ENCODE measurements at regions not wholly inside any gene's neighbourhood (a gene's known extent, or its start where the extent isn't known, plus 50 kb on each side); places are given as distances from the start of the nearest gene placed in this dataset.
"Not testable (repeated sequence)": the region's sequence is repeated elsewhere in the genome, so short reads cannot be mapped to it uniquely, and the experiment has no call there.

DNA sequence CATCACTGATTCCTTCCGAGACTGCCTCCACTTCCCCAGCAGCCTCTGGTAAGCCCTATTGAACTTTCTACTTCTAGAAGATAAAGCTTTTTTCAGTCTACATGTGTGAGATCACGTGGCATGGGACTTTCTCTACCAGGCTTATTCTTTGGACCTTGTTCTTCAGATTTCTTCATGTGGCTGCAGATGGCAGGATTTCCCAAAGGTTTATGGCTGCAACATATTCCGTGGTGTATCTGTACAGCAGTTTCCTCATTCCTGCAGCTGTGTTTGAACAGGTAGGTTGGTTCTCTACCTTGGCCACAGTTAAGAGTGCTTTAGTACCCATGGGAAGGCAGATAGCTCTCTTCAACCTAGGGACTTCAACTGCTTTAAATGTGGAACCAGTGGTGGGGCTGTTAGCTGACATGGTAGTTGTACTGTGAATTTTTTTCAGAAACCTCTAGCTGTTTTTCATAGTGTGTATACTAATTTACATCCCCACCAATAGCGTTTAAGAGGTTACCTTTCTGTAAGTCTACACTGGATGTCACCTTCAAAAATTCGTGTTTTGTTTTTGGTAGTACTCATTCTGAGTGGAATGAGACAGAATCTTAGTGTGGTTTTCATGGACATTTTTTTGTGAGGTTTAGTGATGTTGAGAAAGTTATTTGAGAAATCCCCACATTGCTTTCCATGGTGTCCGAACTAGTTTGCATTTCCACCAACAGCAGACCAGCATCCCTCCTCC lies 158.6 kb downstream of the CCDC74A start:
- H3K9me3 ChIP-seq (replicated peaks); H3K27ac ChIP-seq (replicated peaks); DNase-seq; H3K27me3 ChIP-seq (ENCODE audit: low read depth); intact Hi-C loops (cut with micrococcal nuclease); H3K4me3 ChIP-seq: not testable (repeated sequence)
- peaks cover 12% of the 10 kb centered on the region for H3K36me3 ChIP-seq
- peaks cover 12% of the 10 kb centered on the region for H3K4me1 ChIP-seq

DNA sequence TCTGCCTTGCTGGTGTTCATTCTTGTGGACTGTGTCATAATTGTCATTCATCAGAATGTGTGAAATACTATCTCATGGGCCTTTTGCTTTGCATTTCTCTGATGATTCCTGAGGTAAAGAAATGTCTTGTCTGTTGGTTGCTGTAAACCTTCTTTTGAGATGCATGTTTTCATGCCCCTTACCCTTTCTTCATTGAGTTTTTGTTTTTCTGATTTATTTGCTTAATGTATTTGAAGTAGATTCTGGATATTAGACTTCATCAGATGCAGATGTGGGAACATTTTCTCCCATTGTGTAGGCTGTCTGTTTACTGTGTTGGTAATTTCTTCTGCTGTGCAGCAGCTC lies 159.2 kb downstream of the CCDC74A start:
- H3K27me3 ChIP-seq (ENCODE audit: low read depth); DNase-seq; H3K4me1 ChIP-seq; H3K9me3 ChIP-seq (replicated peaks); H3K4me3 ChIP-seq; H3K27ac ChIP-seq (replicated peaks); intact Hi-C loops (cut with micrococcal nuclease): not testable (repeated sequence)
- H3K36me3 ChIP-seq: peaks cover 12% of the 10 kb centered on the region

DNA sequence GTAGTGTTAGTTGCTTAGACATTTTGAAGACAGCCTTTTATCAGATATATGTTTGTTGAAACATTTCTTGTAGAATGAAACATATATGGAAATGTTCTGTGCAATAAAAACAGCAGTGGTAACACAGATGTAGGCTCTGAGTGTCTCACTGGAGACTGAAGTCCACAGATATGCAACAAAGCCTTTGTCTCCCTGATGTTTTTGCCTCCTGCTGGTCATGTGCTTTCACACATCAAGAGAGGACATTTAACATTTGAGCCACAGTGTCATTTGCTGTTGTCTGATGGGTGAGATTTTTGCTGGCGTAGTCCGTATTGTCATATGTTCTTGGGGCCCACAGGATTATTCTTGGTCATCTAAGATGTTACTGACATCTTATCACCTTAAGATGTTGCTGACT lies 161.4 kb downstream of the CCDC74A start:
- H3K4me3 ChIP-seq; H3K27ac ChIP-seq (replicated peaks); H3K9me3 ChIP-seq (replicated peaks); intact Hi-C loops (cut with micrococcal nuclease); H3K27me3 ChIP-seq (ENCODE audit: low read depth); H3K4me1 ChIP-seq; DNase-seq: not testable (repeated sequence)
- H3K36me3 ChIP-seq: peaks cover 12% of the 10 kb centered on the region

GRCh38 chr2:131711268-131711667 lies 183.6 kb downstream of the CCDC74A start:
- H3K27ac ChIP-seq (replicated peaks); intact Hi-C loops (cut with micrococcal nuclease); H3K36me3 ChIP-seq; H3K4me3 ChIP-seq; H3K4me1 ChIP-seq; H3K9me3 ChIP-seq (replicated peaks); DNase-seq; H3K27me3 ChIP-seq (ENCODE audit: low read depth): not testable (repeated sequence)

DNA sequence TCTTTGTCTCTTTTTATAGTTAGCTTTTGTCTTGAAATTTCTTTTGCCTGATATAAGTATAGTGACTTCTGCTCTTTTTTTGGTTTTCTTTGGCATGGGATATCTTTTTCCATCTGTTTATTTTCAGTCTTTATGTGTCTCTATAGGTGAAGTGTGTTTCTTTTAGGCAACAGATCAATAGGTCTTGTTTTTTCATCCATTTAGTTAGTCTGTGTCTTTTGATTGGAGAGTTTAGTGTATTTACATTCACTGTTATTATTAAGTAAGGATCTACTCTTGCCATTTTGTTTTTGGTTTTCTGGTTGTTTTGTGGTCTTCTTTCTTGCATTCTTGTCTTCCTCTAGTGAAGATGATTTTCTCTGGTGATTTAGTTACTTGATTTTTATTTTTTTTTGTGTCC lies 190.2 kb downstream of the CCDC74A start:
- H3K36me3 ChIP-seq; H3K27me3 ChIP-seq (ENCODE audit: low read depth); H3K4me1 ChIP-seq; H3K27ac ChIP-seq (replicated peaks); DNase-seq; H3K4me3 ChIP-seq; intact Hi-C loops (cut with micrococcal nuclease); H3K9me3 ChIP-seq (replicated peaks): not testable (repeated sequence)

DNA sequence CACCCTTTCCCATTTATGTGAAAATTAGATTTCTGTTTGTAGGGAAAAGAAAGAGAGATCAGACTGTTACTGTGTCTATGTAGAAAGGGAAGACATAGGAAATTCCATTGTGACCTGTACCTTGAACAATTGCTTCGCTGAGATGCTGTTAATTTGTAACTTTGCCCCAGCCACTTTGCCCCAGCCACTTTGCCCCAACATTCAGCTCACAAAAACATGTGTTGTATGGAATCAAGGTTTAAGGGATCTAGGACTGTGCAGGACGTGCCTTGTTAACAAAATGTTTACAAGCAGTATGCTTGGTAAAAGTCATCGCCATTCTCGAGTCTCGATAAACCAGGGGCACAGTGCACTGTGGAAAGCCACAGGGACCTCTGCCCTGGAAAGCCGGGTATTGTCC lies 193.5 kb downstream of the CCDC74A start:
- DNase-seq; intact Hi-C loops (cut with micrococcal nuclease); H3K9me3 ChIP-seq (replicated peaks); H3K4me1 ChIP-seq; H3K27ac ChIP-seq (replicated peaks); H3K4me3 ChIP-seq; H3K36me3 ChIP-seq; H3K27me3 ChIP-seq (ENCODE audit: low read depth): not testable (repeated sequence)

GRCh38 chr2:131722256-131722655 lies 194.6 kb downstream of the CCDC74A start:
- DNase-seq; H3K4me1 ChIP-seq; H3K9me3 ChIP-seq (replicated peaks); intact Hi-C loops (cut with micrococcal nuclease); H3K27ac ChIP-seq (replicated peaks); H3K4me3 ChIP-seq; H3K36me3 ChIP-seq; H3K27me3 ChIP-seq (ENCODE audit: low read depth): not testable (repeated sequence)

- intact Hi-C loops (cut with micrococcal nuclease): no loop called here
- Histone ChIP-seq H3K9me3 (replicated peaks) (no peaks in the 10 kb centered on the region), H3K4me3 (peak overlapping the region; percentile 34), H3K4me1 (no peaks in the 10 kb centered on the region), H3K27ac (replicated peaks) (no peak overlapping the region), H3K27me3 (ENCODE audit: low read depth) (no peaks in the 10 kb centered on the region), H3K36me3 (no peaks in the 10 kb centered on the region)
- TF ChIP-seq, protein P1, sequence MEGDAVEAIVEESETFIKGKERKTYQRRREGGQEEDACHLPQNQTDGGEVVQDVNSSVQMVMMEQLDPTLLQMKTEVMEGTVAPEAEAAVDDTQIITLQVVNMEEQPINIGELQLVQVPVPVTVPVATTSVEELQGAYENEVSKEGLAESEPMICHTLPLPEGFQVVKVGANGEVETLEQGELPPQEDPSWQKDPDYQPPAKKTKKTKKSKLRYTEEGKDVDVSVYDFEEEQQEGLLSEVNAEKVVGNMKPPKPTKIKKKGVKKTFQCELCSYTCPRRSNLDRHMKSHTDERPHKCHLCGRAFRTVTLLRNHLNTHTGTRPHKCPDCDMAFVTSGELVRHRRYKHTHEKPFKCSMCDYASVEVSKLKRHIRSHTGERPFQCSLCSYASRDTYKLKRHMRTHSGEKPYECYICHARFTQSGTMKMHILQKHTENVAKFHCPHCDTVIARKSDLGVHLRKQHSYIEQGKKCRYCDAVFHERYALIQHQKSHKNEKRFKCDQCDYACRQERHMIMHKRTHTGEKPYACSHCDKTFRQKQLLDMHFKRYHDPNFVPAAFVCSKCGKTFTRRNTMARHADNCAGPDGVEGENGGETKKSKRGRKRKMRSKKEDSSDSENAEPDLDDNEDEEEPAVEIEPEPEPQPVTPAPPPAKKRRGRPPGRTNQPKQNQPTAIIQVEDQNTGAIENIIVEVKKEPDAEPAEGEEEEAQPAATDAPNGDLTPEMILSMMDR (IDR thresholded peaks at IDR 0.05; ENCODE audit: borderline replicate concordance): no peak
- DNase-seq: peak; percentile 30
Observed at GRCh38 chr2:131724019-131724418, 196.3 kb downstream of the CCDC74A start.

DNA sequence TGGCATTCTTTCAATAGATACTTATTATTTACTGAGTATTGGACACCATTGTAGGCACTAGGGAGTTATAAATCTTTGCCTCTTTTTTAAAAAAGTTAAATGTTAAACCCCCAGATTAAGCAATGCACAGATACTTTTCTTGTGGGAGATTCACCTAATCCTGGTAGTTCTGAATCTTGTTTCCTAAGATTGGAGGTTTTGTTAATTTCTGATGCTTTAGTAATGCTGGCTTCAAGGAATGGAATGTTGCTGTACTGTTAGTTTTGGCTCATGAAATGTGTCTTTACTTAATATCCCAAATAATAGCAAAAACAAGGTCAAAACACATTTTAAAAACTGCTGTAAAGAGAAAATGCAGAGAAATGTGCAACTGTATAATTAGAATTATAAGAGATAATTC lies 200.8 kb downstream of the CCDC74A start:
- H3K9me3 ChIP-seq (replicated peaks); H3K4me1 ChIP-seq; H3K27me3 ChIP-seq (ENCODE audit: low read depth); DNase-seq; H3K27ac ChIP-seq (replicated peaks); H3K4me3 ChIP-seq; intact Hi-C loops (cut with micrococcal nuclease); H3K36me3 ChIP-seq: not testable (repeated sequence)

- H3K36me3 ChIP-seq; H3K4me1 ChIP-seq; H3K4me3 ChIP-seq; DNase-seq; H3K9me3 ChIP-seq (replicated peaks); intact Hi-C loops (cut with micrococcal nuclease); H3K27me3 ChIP-seq (ENCODE audit: low read depth); H3K27ac ChIP-seq (replicated peaks): not testable (repeated sequence)
Observed at GRCh38 chr2:131733530-131733929, 205.8 kb downstream of the CCDC74A start.

DNA sequence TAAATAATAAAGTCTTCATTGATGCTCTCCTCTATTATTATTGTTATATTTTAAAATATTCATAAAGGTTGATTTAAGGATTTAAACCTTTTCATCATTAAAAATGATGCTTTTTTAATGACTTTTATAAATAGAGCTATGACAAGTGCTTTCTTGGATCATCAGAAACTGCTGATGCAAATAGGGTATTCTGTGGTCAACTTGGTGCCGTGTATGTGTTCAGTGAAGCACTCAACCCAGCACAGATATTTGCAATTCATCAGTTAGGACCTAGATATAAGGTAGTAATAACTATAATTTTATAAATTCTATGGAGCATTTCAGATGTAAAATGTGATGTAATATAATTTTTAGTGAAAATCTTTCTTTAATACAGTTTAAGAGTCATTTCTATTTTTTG lies 208.7 kb downstream of the CCDC74A start:
- DNase-seq; H3K4me1 ChIP-seq; H3K27me3 ChIP-seq (ENCODE audit: low read depth); intact Hi-C loops (cut with micrococcal nuclease); H3K9me3 ChIP-seq (replicated peaks); H3K36me3 ChIP-seq; H3K27ac ChIP-seq (replicated peaks); H3K4me3 ChIP-seq: not testable (repeated sequence)

- DNase-seq; H3K27me3 ChIP-seq (ENCODE audit: low read depth); H3K4me1 ChIP-seq; intact Hi-C loops (cut with micrococcal nuclease); H3K36me3 ChIP-seq; H3K27ac ChIP-seq (replicated peaks); H3K4me3 ChIP-seq; H3K9me3 ChIP-seq (replicated peaks): not testable (repeated sequence)
Observed at GRCh38 chr2:131738533-131738932, 210.8 kb downstream of the CCDC74A start.

- H3K4me3 ChIP-seq; intact Hi-C loops (cut with micrococcal nuclease); DNase-seq; H3K27me3 ChIP-seq (ENCODE audit: low read depth); H3K4me1 ChIP-seq; H3K9me3 ChIP-seq (replicated peaks); H3K27ac ChIP-seq (replicated peaks); H3K36me3 ChIP-seq: not testable (repeated sequence)
Observed at GRCh38 chr2:131738996-131739434, 211.3 kb downstream of the CCDC74A start.

Measured in left ventricle myocardium inferior (tissue), 1 donor.